ENCODE measurements at regions not wholly inside any gene's neighbourhood (a gene's known extent, or its start where the extent isn't known, plus 50 kb on each side); places are given as distances from the start of the nearest gene placed in this dataset.
"Not testable (repeated sequence)": the region's sequence is repeated elsewhere in the genome, so short reads cannot be mapped to it uniquely, and the experiment has no call there.

- not testable (repeated sequence) for DNase-seq (ENCODE audit: low read depth in 2 of 2)
Measured at GRCh38 chr10:8684916-8685315, 630.4 kb downstream of the GATA3 start.

GRCh38 chr10:8688881-8689280, 634.4 kb downstream of the GATA3 start:
- no peak for DNase-seq (ENCODE audit: low read depth in 2 of 2)

- DNase-seq (ENCODE audit: low read depth in 2 of 2): no peak
Measured at GRCh38 chr10:8691498-8692017, 637.1 kb downstream of the GATA3 start.

- DNase-seq (ENCODE audit: low read depth in 2 of 2): not testable (repeated sequence)
Measured at GRCh38 chr10:8693635-8694034, 639.1 kb downstream of the GATA3 start.

- no peak for DNase-seq (ENCODE audit: low read depth in 2 of 2)
Measured at GRCh38 chr10:8696746-8697145, 642.3 kb downstream of the GATA3 start.

GRCh38 chr10:8700689-8701088, 646.2 kb downstream of the GATA3 start:
- DNase-seq (ENCODE audit: low read depth in 2 of 2): no peak

GRCh38 chr10:8702181-8702580, 647.7 kb downstream of the GATA3 start:
- no peak for DNase-seq (ENCODE audit: low read depth in 2 of 2)

GRCh38 chr10:8705415-8705814, 650.9 kb downstream of the GATA3 start:
- DNase-seq (ENCODE audit: low read depth in 2 of 2): no peak

GRCh38 chr10:8712656-8713055, 658.2 kb downstream of the GATA3 start:
- no peak for DNase-seq (ENCODE audit: low read depth in 2 of 2)

GRCh38 chr10:8719971-8720370, 665.5 kb downstream of the GATA3 start:
- no peak for DNase-seq (ENCODE audit: low read depth in 2 of 2)

- DNase-seq (ENCODE audit: low read depth in 2 of 2): no peak
Measured at GRCh38 chr10:8721650-8722049, 667.2 kb downstream of the GATA3 start.

- DNase-seq (ENCODE audit: low read depth in 2 of 2): no peak
Measured at GRCh38 chr10:8722835-8723234, 668.3 kb downstream of the GATA3 start.

- DNase-seq (ENCODE audit: low read depth in 2 of 2): no peak
Measured at GRCh38 chr10:8725343-8725742, 670.9 kb downstream of the GATA3 start.

GRCh38 chr10:8726084-8726778, 671.7 kb downstream of the GATA3 start:
- DNase-seq (ENCODE audit: low read depth in 2 of 2): no peak

GRCh38 chr10:8726779-8727084, 672.2 kb downstream of the GATA3 start:
- no peak for DNase-seq (ENCODE audit: low read depth in 2 of 2)

- no peak for DNase-seq (ENCODE audit: low read depth in 2 of 2)
Measured at GRCh38 chr10:8731121-8732095, 676.9 kb downstream of the GATA3 start.

- DNase-seq (ENCODE audit: low read depth in 2 of 2): no peak
Measured at GRCh38 chr10:8738987-8739386, 684.5 kb downstream of the GATA3 start.

- no peak for DNase-seq (ENCODE audit: low read depth in 2 of 2)
Measured at GRCh38 chr10:8752146-8752843, 697.8 kb downstream of the GATA3 start.

- no peak for DNase-seq (ENCODE audit: low read depth in 2 of 2)
Measured at GRCh38 chr10:8758029-8758428, 703.5 kb downstream of the GATA3 start.

- no peak for DNase-seq (ENCODE audit: low read depth in 2 of 2)
Measured at GRCh38 chr10:8766899-8767298, 712.4 kb downstream of the GATA3 start.

- DNase-seq (ENCODE audit: low read depth in 2 of 2): no peak
Measured at GRCh38 chr10:8767591-8767990, 713.1 kb downstream of the GATA3 start.

- no peak for DNase-seq (ENCODE audit: low read depth in 2 of 2)
Measured at GRCh38 chr10:8768341-8768740, 713.9 kb downstream of the GATA3 start.
